Fibroblast of lung (primary cell): ENCODE measurements at regions not wholly inside any gene's neighbourhood (a gene's known extent, or its start where the extent isn't known, plus 50 kb on each side); places are given as distances from the start of the nearest gene placed in this dataset.

Source experiments
- EZH2 ChIP-seq: IDR thresholded peaks from 2 replicates; pipeline ENCODE4 v1.5.1; 2012; ENCODE audit warnings: low read length, control low read depth, mild to moderate bottlenecking; ENCODE audit errors: missing control alignments
- TF ChIP-seq, protein P1 (sequence below), 2 donors: IDR thresholded peaks in 1 of 2; conservative IDR thresholded peaks in 1 of 2; 1 replicate in 1 of 2; 2 replicates in 1 of 2; pipeline ENCODE4 v1.5.1; 2011 to 2012; ENCODE audit warnings: low read length in 2 of 2, control low read depth in 1 of 2, inconsistent platforms in 1 of 2, low read depth in 1 of 2, mild to moderate bottlenecking in 1 of 2

DNA sequence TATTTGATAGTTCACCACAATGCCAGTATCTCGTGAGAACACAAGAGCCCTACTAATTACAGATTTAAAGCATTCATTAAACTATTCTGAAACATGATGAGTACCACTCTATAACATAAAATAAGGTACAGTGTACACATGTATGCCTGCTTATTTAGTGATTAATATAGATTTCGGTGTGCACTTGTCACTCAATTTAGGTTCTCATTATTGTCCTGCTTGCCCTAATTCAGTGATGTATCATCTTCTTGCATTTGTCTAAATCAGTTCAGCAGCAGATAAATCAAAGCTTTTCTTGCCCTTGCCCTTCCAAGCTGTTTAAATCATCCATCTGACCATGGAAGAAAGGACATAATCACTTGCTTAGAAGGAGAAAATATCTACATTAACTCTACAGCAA is 359.7 kb downstream of the GXYLT1 start:
- TF ChIP-seq, protein P1, sequence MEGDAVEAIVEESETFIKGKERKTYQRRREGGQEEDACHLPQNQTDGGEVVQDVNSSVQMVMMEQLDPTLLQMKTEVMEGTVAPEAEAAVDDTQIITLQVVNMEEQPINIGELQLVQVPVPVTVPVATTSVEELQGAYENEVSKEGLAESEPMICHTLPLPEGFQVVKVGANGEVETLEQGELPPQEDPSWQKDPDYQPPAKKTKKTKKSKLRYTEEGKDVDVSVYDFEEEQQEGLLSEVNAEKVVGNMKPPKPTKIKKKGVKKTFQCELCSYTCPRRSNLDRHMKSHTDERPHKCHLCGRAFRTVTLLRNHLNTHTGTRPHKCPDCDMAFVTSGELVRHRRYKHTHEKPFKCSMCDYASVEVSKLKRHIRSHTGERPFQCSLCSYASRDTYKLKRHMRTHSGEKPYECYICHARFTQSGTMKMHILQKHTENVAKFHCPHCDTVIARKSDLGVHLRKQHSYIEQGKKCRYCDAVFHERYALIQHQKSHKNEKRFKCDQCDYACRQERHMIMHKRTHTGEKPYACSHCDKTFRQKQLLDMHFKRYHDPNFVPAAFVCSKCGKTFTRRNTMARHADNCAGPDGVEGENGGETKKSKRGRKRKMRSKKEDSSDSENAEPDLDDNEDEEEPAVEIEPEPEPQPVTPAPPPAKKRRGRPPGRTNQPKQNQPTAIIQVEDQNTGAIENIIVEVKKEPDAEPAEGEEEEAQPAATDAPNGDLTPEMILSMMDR (conservative IDR thresholded peaks at IDR 0.05 in 1 of 2, IDR thresholded peaks at IDR 0.05 in 1 of 2; ENCODE audit: low read depth in 1 of 2, low read length in 2 of 2), result no peak
- no peak for TF ChIP-seq EZH2
